ENCODE measurements at regions not wholly inside any gene's neighbourhood (a gene's known extent, or its start where the extent isn't known, plus 50 kb on each side); places are given as distances from the start of the nearest gene placed in this dataset.

DNA sequence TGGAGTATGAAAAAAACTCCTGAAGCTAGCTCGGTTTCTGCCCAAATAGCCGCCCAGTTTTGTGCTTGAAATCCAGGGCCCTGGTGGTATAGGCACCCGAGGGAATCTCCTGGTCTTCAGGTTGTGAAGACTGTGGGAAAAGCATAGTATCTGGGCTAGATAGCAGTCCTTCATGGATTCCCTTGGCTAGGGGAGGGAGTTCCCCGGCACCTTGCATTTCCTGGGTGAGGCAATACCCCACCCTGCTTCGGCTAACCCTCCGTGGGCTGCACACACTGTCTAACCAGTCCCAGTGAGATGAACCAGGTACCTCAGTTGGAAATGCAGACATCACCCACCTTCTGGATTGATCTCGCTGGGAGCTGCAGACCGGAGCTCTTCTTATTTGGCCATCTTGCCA is 184.5 kb upstream of the SLC35B3 start:
- TF ChIP-seq CTCF (IDR thresholded peaks at IDR 0.05; ENCODE audit: low read depth, low read length, missing input control) (no peak), REST (IDR thresholded peaks at IDR 0.05) (no peak), GABPA (IDR thresholded peaks at IDR 0.05 in 1 of 2, conservative IDR thresholded peaks at IDR 0.05 in 1 of 2) (no peak), RXRA (IDR thresholded peaks at IDR 0.05) (no peak), HNF4G (IDR thresholded peaks at IDR 0.05) (no peak), EGR1 (IDR thresholded peaks at IDR 0.05; ENCODE audit: low read depth in 2 of 2) (no peak), ATF3 (IDR thresholded peaks at IDR 0.05) (no peak)
- TF ChIP-seq, protein P1, sequence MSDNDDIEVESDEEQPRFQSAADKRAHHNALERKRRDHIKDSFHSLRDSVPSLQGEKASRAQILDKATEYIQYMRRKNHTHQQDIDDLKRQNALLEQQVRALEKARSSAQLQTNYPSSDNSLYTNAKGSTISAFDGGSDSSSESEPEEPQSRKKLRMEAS (IDR thresholded peaks at IDR 0.05) = no peak

Measured in liver (tissue), 3 donors.